Dendritic cell treated with granulocyte-macrophage colony-stimulating factor and Interleukin-4, amounts not matched to agents 40 ng/mL and 50 ng/mL, for 4 days (primary cell): ENCODE measurements at regions not wholly inside any gene's neighbourhood (a gene's known extent, or its start where the extent isn't known, plus 50 kb on each side); places are given as distances from the start of the nearest gene placed in this dataset.

Experiments used
- H3K27ac Mint-ChIP-seq: one replicate; pipeline ENCODE4 v1.8.0; 2022; ENCODE audit warnings: mild to moderate bottlenecking, mixed read lengths
- H3K27me3 Mint-ChIP-seq: one replicate; pipeline ENCODE4 v1.8.0; 2022; ENCODE audit warnings: mild to moderate bottlenecking, mixed read lengths
- H3K36me3 Mint-ChIP-seq: one replicate; pipeline ENCODE4 v1.8.0; 2022; ENCODE audit warnings: low read depth, mixed read lengths
- H3K4me1 Mint-ChIP-seq: one replicate; pipeline ENCODE4 v1.8.0; 2022; ENCODE audit warnings: low read depth, mixed read lengths
- H3K4me3 Mint-ChIP-seq: one replicate; pipeline ENCODE4 v1.8.0; 2022; ENCODE audit warnings: mild to moderate bottlenecking, moderate library complexity, mixed read lengths
- H3K9me3 Mint-ChIP-seq: one replicate; pipeline ENCODE4 v1.8.0; 2022; ENCODE audit warnings: mixed read lengths
- intact Hi-C: fragments of 100-400 bp; cut with micrococcal nuclease; formaldehyde crosslinking; loops from one replicate; pipeline ENCODE4 v1.15.0; 2022

DNA sequence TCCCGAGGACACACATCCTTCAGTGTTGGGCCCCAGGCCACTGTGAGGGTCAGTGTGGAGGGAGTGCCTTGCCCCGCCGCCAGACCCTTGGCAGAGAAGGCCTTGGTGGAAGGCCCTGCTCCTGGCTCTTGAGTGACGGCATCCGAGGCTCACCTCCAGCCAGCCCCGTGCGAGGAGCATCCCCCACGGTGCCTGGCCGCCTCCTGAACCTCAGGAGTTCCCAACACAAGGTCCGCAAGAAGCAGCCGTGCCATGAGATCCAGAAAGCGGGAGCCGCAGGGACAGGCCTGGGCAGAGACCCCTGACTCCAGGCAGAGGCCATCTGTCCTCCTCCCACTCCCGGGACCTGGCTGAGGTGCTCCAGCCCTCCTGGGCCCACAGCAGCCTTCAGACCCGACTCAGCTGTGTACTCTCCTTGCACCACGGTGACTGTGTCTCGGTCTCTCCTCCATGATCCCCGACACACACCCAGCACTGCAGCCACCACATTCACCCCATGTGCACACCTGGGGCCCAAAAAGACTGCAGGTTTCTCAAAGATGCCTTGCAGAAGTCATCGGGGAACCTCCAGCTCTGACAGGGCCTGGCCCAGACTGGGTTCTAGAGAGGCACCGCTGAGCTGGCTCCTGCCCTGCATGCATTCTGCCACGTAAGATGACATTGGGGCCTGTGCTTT lies 870.2 kb downstream of the BRD1 start:
- no peaks in the 10 kb centered on the region for H3K27me3 Mint-ChIP-seq
- H3K4me1 Mint-ChIP-seq, result no peaks in the 10 kb centered on the region
- intact Hi-C loops, result no loop called here
- peaks cover 23% of the 10 kb centered on the region for H3K9me3 Mint-ChIP-seq
- H3K4me3 Mint-ChIP-seq, result no peak overlapping the region
- H3K36me3 Mint-ChIP-seq, result no peaks in the 10 kb centered on the region
- no peak overlapping the region for H3K27ac Mint-ChIP-seq

DNA sequence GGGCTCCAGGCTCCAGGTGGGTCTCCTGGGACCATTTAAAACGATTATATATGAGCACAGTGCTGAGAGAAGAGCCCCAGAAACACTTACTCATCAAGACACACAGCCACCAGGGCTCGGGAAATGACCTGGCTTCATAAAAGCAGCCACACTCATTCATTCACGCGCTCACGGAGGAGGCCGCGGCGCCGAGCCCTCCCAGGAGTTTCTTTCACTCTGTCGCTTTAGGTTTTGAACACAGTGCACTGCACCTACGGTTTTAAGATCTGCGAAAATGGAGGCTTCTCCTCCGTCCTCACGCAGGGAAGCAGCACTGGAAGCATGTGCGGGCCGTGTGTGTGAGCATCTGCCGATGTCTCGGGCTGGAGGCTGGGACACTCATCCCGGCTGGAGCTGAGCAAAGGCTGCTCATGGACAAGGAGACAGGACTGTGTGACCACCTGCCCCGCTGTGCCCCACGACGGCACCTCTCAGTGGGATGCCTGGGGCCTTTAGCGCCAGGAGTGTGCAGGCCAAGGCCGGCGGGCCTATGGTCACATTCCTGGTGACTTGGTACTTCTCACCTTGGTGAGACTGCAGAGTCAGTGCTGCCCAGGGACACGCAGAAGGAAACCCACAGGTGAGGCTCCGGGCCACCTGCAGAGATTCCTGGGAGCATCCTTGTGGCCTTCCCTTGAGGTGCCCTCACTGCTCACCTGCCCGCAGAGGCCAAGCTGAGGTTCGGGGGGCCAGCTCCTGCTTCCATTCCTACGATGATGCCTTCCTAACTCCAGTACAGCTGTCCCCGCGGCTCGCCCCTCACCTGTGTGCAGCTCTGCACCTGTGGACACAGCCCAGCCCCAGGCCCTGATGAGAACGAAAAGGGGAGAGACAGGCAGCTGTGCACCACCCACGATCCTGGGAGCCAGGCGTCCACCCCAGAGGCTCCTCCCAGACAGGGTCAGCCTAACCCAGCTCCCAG lies 872.0 kb downstream of the BRD1 start:
- Mint-ChIP-seq H3K4me3 (no peak overlapping the region), H3K4me1 (no peaks in the 10 kb centered on the region), H3K27ac (no peak overlapping the region), H3K9me3 (peaks cover 22% of the 10 kb centered on the region), H3K27me3 (no peaks in the 10 kb centered on the region), H3K36me3 (no peaks in the 10 kb centered on the region)
- intact Hi-C loops, result no loop called here

DNA sequence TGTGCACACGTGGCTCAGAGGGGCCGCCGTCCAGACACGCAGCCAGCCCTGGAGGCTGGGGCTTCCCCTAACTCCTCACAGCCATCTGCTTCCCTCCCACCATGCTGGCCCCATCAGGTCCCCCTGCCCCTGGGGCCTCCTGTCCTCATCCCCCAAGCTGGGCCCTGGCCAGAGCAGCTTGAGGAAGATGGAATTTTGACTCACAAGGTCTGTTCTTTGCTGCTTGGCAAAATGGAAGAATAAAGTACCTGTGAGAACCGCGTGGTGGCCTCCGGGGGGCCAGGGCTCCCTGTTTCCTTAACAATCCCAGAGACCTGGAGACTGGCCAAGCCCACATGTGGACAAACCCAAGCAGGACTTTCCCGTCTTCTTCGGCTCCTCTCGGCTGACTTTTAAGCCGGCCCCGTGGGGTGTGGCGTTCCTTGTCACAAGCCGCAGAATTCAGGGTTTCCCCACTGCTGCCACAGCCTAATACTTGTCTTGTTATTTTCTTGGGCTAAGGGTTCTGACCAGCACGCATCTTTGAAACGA lies 872.8 kb downstream of the BRD1 start:
- no peak overlapping the region for H3K27ac Mint-ChIP-seq
- peaks cover 14% of the 10 kb centered on the region for H3K9me3 Mint-ChIP-seq
- no peaks in the 10 kb centered on the region for H3K27me3 Mint-ChIP-seq
- no peaks in the 10 kb centered on the region for H3K36me3 Mint-ChIP-seq
- no peaks in the 10 kb centered on the region for H3K4me1 Mint-ChIP-seq
- no peak overlapping the region for H3K4me3 Mint-ChIP-seq
- intact Hi-C loops, result no loop called here

DNA sequence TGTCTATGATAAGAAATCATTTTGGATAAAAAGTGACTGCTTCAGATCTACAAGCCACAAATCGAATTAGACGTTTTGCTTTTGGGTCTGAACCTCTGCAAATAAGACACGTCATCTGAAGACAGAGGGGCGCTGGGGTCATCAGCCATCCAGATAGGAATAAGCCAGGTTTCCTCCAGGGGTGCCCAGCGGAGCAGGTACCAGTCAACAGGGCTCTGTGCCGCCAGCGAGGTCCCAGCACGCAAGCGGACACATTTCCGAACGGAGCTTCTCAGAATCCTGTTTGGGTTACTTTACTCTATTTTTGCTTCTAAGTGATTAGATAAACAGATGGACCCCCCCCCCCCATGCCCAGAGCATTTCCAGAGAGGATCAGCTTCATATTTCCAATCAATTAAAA lies 873.8 kb downstream of the BRD1 start:
- intact Hi-C loops, result no loop called here
- no peak overlapping the region for H3K4me3 Mint-ChIP-seq
- peaks cover 10% of the 10 kb centered on the region for H3K9me3 Mint-ChIP-seq
- no peaks in the 10 kb centered on the region for H3K27me3 Mint-ChIP-seq
- no peaks in the 10 kb centered on the region for H3K4me1 Mint-ChIP-seq
- no peaks in the 10 kb centered on the region for H3K36me3 Mint-ChIP-seq
- no peak overlapping the region for H3K27ac Mint-ChIP-seq

DNA sequence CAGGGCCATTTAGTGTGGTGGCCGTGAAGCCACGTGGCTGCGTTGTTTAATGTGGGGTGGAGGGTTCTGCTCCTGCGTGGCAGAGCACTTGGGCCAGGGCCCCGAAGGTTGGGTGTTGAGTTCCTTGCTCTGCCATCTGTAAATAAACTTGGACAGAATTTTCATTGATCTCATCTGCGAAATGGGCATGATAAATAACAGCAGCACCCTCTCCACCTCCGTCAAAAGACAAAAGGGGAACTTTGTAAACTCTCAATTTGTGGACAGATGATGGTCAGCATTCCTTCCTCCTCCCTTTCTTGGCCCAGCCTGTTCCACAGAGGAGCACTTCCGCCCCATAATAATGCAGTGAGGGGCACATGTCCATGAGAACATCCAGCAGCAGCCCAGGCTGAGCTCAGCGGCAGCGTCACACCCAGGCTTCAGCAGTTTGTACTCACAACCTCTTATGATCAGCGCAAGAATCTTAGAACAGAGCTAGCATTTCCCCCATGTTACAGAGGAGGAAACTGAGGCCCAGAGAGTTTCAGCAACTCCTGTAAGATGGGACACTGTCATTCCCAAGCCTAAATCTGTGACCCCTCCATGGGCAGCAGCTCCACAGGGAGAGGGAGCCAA lies 874.5 kb downstream of the BRD1 start:
- H3K4me1 Mint-ChIP-seq, result no peaks in the 10 kb centered on the region
- no peak overlapping the region for H3K4me3 Mint-ChIP-seq
- peaks cover 10% of the 10 kb centered on the region for H3K9me3 Mint-ChIP-seq
- intact Hi-C loops, result no loop called here
- no peaks in the 10 kb centered on the region for H3K27me3 Mint-ChIP-seq
- no peaks in the 10 kb centered on the region for H3K36me3 Mint-ChIP-seq
- no peak overlapping the region for H3K27ac Mint-ChIP-seq

DNA sequence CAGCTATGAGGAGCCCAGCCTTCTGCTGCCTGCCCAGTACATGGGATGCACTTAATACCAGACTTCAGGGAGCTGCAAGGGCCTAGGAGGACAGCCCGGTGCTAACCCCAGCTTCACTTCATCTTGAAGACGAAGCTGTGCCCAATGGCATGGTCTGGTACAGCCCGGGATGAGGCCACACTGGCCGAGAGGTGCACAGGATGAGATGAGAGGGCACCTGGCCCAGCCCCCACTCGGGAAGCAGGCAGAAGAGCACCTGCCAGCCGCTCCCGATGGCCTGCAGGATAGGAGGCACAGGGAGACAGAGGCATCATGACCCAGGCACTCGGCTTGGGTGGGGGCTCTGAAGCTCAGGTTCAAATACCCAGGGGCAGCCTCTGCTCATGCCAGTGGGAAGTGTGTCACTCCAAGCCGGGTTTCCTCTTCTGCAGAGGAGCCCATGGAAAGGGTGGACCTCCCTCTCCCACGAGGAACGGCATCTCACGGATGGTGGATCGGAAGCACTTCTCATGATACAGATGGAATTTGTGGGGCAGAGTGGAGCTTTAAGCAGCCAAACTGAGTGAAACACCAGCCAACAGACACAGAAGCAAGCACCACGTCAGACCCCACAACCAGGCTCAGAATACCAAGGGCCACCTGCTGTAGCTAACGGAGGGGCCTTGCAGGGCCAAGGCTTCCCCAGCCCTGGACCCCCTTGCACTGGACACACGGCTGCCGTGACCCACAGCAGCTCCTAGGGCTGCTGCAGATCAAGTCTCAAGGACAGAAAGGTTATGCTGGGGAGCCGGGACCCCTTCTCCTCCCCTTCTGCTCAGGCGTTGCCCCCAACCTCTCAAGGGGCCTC lies 875.2 kb downstream of the BRD1 start:
- Mint-ChIP-seq H3K4me1 (no peaks in the 10 kb centered on the region), H3K27me3 (no peaks in the 10 kb centered on the region), H3K9me3 (peaks cover 10% of the 10 kb centered on the region), H3K27ac (no peak overlapping the region), H3K36me3 (no peaks in the 10 kb centered on the region), H3K4me3 (no peak overlapping the region)
- intact Hi-C loops, result no loop called here

DNA sequence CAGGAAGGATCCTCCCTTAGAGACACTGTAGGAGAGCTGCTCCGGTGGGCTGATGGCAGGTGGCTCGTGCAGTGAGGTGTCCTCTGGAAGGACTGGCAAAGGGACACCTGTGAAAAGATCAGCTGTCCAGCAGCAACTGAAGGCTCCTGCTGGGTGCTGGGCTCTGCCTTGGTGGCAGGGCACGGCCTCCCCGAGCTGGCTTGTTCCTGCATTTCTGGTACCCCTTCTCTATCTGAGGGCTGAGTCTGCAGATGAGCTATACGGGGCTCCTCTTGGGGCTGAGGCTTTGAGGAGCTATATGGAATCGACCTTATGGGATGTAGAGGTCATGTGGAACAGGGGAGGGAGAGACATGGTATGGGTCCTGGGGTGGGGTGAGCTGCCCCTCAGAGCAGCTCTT lies 875.8 kb downstream of the BRD1 start:
- Mint-ChIP-seq H3K4me3 (no peak overlapping the region), H3K9me3 (peaks cover 6% of the 10 kb centered on the region), H3K4me1 (no peaks in the 10 kb centered on the region), H3K36me3 (no peaks in the 10 kb centered on the region), H3K27ac (no peak overlapping the region), H3K27me3 (no peaks in the 10 kb centered on the region)
- intact Hi-C loops, result no loop called here

DNA sequence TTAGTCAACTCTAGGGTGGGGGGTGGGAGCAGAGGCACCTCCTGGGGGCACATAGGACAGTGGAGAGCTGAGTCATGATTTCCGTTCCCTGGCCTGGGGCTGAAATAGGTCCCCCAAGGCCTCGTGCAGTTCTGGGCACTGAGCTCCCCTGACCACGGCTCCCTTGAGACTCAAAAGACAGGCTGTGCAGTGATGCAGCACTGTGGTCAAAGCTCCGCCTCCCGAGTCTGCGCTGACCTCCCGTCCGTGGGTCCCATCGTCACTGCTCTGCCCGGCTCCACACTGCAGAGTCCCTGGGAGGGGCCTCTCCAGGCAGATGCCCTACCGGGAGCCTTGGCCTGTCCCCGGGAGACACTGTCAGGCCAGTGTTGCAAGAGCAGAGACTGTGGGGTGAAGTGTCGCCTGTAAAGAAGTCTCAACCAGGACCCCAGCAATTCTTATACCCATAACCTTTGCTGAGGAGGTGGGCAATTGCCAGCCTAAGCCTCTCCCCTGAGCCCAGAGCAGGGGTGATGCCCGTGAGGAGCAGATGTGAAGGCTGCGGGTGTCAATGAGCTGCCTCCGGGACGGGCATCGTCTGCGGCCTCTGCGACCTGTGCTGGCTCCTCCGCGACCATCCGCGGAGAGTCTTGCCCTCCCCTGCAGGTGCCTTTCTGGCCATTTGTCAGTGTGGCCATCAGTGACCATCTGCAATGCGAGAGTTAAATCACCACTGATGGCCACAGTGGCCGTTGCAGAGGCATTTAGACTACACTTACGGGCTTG lies 877.3 kb downstream of the BRD1 start:
- Mint-ChIP-seq H3K27me3 (no peaks in the 10 kb centered on the region), H3K36me3 (no peaks in the 10 kb centered on the region), H3K4me1 (no peaks in the 10 kb centered on the region), H3K4me3 (no peak overlapping the region), H3K9me3 (no peaks in the 10 kb centered on the region), H3K27ac (no peak overlapping the region)
- intact Hi-C loops, result no loop called here

DNA sequence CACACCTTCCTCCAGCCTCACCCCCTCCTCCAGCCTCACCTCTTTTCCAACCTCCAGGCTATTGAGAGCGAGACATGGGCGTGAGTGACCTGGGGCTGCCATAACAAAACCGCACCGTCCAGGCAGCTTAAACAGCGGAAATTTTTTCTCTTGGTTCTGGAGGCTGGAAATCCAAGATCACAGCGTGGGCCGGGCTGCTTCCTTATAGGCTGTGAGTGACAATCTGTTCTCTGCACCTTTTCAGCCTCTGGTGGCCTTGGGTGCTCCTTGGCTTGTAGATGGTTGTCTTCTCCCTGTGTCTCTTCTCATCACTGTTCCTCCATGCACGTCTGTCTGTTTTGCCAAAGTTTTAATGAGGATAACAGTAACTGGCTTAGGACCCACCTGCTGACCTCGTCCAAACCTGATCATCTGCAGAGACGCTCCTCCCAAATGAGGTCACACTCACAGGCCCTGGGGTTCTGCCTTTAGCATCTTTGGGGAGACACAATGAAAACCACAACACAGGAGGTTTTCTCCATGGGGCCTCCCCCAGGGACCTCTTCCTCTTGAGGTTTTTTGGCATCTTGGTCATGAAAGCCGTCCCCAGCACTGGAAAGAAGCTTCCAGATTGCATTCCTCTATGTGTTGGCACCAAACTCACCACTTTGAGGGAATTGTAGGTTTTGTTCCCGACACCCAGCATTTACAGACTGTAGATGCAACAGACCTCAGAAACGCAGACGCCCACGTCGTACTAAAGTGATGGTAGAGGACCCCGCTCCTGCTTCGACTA lies 878.1 kb downstream of the BRD1 start:
- H3K27ac Mint-ChIP-seq, result no peak overlapping the region
- H3K4me3 Mint-ChIP-seq, result no peak overlapping the region
- no peaks in the 10 kb centered on the region for H3K4me1 Mint-ChIP-seq
- H3K36me3 Mint-ChIP-seq, result no peaks in the 10 kb centered on the region
- intact Hi-C loops, result no loop called here
- H3K27me3 Mint-ChIP-seq, result no peaks in the 10 kb centered on the region
- H3K9me3 Mint-ChIP-seq, result no peaks in the 10 kb centered on the region

DNA sequence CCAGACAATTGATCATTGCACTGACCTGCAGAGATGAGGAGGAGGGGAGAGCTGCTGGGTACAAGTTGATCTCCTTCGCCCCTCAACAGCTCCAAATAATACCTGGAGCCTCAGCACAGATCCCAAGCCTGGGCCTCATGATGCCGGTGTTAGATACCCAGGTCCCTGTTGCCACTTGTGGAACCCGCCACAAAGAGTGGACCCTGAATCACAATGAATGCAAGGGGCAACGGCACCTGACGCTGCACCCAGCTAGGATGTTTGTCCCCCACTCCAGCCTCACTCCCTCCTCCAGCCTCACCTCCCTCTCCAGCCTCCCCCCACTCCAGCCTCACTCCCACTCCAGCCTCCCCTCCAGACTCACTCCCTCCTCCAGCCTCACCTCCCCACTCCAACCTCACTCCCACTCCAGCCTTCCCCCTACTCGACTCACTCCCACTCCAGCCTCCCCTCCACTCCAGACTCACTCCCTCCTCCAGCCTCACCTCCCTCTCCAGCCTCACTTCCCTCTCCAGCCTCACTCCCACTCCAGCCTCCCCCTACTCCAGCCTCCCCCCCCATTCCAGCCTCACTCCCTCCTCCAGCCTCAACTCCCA lies 879.0 kb downstream of the BRD1 start:
- no peak overlapping the region for H3K27ac Mint-ChIP-seq

DNA sequence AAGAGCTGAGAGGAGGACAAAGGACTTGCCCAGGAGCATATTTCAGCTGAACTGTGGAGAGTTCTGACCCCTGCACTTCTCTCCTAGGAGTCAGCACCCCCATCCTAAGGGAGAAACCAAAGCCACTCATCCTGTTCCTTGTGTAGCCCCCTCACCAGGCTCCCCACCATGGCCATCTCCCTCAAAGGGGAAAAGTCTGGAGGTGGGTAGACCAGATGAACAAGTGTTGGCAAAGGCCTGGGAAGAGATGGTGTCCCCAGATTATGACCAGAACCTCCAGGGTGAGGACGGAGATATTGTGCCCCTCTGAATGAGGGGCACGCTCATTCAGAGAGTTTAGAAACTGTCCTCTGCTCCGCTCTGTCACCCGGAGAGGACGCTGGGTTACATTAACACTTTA lies 880.0 kb downstream of the BRD1 start:
- no peaks in the 10 kb centered on the region for H3K9me3 Mint-ChIP-seq
- no peaks in the 10 kb centered on the region for H3K4me1 Mint-ChIP-seq
- no peak overlapping the region for H3K27ac Mint-ChIP-seq
- H3K27me3 Mint-ChIP-seq, result no peaks in the 10 kb centered on the region
- intact Hi-C loops, result no loop called here
- no peaks in the 10 kb centered on the region for H3K36me3 Mint-ChIP-seq
- H3K4me3 Mint-ChIP-seq, result no peak overlapping the region

More for the DNA sequence above, 879.0 kb downstream of the BRD1 start:
- Mint-ChIP-seq H3K27me3 (no peaks in the 10 kb centered on the region), H3K4me1 (no peaks in the 10 kb centered on the region), H3K36me3 (no peaks in the 10 kb centered on the region), H3K9me3 (no peaks in the 10 kb centered on the region), H3K4me3 (no peak overlapping the region)
- intact Hi-C loops, result no loop called here
